DMS53 treated with DMSO at 0.1 percent for 48 hours (cell line): ENCODE measurements at regions not wholly inside any gene's neighbourhood (a gene's known extent, or its start where the extent isn't known, plus 50 kb on each side); places are given as distances from the start of the nearest gene placed in this dataset.

ENCODE experiments used
- DNase-seq: peaks from one replicate; lab custom pipeline; 2025; ENCODE audit not compliant: unreplicated experiment; lab: John Stamatoyannopoulos, UW

DNA sequence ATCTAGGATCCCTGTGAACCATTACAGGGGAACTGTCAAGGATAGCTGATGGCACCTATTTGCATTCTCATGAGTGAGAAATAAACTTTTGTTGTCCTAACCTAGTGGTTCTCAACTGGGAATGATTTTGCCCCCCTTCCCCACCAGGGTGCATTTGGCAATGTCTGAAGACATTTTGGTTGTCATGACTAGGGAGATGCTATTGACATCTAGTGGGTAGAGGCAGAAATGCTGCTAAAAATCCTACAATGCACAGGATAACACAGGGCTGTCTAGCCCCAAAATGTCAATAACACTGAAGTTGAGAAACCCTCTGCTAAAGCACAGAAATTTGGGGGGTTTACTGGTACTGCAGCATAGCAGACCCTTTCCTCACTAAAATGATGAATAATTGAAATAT is 140.9 kb upstream of the SRRM4 start:
- DNase-seq: no peak

DNA sequence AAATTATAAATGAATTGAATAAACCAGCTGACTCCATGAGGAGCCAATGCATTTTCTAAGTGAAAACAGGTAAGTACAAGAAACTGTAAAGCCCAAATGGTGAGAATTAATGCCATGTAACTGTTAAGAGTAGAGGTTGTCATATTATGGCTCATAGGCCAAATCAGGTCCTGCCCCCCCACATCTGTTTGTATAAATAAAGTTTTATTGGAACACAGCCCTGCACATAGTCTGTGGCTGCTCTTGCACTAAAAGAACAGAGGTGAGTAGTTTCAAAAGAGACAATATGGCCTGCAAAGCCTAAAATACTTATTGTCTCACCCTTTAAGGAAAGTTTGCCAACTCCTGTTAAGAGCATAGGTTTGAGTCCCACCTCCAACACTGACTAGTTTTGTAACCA is 140.5 kb upstream of the SRRM4 start:
- DNase-seq: no peak

DNA sequence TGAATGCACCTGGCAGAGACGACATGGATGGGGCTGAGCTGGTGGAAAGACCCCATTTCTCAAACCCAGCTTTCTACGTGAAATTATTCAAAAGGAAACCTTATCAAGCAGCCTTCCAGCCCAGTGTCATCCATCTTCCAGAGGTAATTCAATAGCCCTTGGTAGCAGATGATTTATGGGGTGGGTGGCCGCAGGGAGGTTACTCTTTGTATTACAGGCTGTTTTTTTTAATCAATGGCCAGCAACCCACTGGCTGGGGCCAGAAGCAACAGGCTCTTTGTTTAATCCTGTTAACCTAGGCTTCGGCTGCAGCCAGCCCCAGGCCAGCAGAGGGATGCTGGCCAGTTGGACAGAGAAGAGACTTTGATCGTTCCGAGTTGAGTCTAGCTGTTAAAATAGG is 139.8 kb upstream of the SRRM4 start:
- no peak for DNase-seq

DNA sequence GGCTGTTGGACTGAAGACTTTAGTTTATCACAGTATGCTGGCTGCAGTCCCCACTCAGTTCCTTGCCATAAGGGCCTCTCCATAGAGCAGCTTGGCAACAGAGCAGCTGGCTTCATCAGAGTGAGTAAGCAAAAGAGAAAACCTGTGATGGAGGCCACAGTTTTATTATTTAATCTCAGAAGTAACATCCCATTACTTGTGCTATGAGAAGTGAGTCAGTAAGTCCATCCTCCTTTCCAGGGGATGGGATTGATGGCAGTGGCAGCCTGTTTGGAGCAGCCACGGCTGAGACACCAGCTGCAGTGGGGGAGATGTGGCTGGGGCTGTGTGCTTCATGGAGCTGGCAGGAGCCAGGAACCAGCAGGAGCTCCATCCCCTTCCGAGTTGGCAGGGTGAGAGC is 138.5 kb upstream of the SRRM4 start:
- DNase-seq: no peak

DNA sequence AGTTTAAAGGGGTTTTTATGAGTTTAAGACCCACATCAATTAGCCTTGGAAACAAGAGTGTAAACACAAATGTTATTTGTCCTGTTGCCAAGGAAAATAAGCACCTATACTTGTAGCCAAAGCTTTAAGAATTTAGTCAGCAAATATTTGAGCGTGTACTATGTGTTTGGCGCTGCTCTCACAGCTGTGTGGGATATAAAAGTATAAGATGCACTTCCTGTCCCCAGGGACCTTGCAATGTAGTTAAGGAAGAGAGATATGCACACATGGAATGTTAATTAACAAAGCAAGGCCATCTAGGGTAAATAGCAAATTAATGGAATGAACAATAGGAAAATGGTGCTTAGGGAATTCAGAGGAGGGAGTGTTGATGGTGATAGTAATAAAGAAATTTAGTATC is 134.9 kb upstream of the SRRM4 start:
- DNase-seq: no peak

DNA sequence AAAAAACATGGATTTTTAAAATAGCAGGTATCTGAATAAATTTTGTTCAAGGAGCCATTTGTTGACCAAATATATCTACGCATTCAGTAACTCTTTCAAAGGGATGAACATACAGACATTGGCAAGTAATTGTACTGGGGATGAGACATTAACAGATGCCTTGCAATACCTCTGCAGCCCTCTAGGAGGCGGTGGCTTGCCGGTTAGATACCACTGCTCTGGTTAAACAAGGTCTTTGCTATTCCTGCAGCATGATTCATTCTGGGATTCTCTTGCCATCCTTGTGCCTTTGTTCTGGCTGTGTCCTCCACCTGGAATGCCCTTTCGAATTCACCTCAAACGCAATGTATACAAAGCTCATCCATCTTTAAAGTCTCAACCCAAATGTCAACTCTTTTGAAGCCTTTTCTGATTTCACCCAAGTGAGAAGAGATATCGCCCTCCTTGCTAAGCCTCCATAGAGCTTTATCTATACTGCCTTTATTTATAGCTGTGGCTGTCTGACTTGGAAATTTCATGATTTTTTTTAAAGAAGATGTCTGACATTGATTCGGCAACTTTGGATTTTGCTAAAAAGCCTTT is 131.0 kb upstream of the SRRM4 start:
- peak; percentile 30 for DNase-seq

DNA sequence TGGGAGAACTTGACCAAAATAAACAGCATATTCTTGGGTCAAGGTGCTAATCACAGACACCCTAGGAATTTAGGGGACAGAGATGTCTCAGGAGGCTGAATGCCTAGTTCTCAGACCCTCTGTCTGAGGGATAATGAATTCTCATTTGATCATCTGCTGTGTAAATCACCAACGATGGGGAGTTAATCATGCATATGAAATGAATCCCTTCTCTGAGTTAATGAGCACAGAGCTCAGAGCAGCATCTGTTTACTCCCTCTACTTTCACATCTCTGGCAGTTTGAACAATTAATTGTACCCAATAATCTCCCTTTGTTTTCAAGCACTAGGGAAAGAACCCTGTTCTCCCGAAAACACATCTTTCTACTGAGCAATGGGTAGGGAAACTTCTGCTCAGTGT is 129.4 kb upstream of the SRRM4 start:
- DNase-seq: no peak

DNA sequence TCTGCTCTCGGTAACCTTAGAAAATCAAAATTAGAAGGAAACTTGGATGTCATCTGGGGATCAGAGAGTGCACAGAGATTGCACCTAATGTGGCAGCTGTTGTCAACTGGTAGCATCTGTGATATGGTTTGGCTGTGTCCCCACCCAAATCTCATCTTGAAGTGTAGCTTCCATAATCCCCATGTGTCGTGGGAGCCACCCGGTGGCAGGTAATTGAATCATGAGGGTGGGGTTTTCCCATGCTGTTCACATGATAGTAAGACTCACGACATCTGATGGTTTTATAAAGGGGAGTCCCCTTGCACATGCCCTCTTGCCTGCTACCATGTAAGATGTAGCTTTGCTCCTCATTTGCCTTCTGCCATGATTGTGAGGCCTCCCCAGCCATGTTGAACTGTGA is 127.7 kb upstream of the SRRM4 start:
- no peak for DNase-seq

DNA sequence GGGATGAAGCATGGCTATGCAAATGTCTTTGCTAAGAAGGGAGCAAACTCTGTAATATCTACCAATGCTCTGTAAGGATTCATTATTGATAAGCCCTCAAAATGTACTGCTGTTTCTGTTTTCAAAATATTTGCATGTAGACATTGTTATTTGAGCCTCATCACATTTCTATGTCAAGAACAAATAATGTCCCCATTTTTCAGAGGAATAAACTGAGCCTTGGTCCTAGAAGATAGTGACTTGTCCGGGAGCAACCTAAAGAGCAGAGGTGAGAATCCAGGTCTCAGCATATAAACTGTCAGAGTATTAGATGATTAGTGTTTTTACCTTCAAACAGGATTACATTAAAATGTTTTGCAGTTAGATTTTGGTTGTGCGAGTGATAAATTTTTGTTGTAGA is 125.5 kb upstream of the SRRM4 start:
- DNase-seq: no peak

DNA sequence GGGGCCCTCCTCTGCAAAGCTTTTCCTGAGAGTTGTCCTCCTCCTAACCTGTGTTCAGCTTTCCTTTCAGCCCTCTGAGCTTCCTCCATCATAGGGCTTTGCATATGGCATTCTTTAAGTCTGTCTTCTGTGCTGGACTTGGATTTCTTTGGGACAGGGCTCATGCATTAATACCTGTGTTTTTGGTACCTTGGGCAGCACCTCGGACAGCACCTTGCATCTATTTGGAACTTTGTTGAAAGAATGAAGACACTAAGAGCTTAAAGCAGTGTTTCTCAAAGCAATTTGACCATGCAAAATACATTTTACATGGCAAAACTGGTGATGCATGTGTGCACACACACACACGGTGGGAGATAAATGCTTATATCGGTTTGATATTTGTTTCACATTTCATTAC is 115.0 kb upstream of the SRRM4 start:
- DNase-seq: no peak

DNA sequence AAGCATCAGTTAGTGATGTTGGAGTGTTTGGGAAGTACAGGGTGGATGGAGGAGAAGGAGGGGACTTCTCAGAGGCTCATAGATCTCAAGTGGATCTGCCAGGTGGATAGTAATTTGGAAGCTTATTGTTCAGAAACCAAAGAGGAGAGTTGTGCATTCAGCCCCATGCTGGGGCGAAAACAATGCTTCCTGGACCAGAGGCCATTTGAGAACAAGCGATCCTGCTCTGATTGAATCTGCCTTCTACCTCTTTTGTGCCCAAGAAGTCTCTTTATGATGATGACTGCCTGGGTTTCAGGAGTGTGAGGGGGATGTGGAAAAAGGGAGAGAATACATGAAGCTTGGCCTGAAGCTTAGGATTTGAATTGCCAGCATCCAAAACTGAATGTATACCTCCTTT is 110.8 kb upstream of the SRRM4 start:
- DNase-seq: no peak

DNA sequence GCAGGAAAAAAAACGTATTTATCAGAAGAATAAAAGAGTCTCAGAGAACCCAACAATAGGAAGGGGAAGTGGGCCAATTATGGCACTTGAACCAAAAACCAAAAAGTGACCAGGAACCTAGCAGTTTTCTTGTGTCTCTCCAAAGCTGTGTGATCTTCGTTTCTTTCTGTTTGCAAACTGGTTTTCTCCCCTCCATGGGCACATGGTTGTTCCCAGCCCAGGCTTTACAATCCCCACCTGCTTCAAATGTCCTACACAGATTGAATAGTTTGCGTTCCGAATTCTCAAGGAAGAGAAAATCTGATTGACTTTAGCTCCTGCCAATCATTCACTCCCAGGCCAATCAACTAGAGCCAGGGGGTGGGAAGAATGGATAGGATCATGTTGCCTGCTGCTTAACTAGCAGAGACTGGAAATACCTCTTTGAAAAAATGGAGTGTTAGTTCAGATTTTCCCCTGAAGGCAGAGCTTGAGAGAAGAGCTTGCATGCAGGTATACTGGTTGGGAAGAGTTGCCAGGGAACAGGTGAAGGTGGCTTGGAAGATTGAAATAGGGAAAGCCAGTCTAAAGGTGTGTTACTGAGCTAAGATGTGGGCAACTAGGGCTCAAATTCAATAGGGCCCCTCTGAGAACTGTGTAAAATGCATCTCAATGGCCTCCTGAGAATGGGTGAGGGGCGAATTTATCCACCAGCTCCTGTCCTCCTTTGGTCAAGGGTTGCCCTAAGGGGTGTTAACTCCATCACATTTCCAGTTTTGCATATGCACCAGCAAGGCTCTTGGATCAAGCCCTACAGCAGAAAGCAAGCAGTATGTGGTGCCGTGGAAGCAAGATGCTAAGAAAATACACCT is 106.4 kb upstream of the SRRM4 start:
- no peak for DNase-seq

DNA sequence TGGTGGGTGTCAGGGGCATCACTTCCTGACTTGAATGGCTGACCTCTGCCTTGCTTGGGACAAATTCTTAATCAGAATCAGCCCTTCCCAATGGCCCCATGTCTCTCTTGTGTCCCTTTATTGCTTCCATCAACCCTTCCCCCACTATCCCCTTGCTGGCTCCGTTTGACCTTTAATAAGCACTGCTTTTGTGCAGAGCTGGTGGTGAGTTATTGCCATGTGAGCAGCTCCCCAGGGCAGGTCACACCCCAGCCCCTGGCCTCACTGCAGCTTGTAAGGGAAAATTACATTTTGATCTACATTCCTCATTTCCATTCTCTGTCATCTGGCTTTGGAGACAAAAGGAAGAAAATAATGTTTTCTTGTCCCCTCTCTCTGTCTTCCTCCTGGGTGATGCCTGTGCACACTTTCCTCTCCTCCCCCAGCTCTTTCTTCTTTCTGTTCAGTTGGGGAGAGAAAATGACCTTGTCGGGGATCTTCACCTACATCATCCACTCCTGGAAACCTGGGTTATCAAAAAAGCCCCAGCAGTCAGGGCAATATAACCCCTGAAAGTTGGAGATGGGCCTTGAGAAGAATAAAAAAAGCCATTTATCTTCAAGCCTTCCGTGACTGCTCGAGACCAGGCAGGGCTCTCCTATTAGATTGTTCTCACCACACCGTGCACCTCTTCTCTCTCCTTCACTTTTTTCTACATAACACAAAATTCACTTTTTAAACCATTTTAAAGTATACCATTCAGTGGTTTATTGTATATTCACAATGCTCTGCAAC is 100.4 kb upstream of the SRRM4 start:
- no peak for DNase-seq

DNA sequence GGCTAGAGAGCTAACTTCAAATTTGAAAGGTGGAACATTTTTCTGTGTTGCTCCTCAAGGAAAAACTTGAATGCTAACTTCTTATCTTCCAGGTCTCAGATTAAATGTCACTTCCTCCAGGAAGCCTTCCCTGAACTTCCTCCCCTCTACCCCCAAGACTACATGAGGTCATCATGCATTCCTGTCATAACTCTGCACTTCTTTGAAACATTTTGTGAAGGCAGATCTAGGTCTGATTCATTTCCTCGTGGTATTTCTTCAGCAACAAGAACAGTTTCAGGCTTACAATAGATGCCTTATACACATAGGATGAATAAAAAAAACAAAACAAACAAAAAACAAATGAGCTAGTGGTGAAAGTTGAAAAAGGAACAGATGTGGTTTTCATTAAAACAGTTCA is 97.1 kb upstream of the SRRM4 start:
- no peak for DNase-seq

DNA sequence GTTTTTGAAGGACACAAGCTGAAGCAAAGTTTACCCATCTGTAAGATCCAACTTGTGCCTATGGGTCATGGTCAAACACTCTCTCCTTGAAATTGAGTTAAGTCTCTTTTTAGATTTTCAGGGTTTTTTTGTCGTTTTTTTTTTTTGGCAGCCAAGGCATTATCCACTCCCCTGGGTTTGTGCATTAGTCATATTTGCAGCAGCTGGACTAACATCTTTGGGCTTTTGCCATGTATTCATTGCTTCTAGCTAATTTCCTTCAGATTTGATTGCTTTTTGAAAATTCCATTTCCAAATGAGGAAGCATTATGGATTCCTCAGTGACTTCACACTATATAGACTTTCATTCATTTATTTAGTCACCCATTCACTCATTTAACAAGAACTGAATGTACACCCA is 80.3 kb upstream of the SRRM4 start:
- no peak for DNase-seq

DNA sequence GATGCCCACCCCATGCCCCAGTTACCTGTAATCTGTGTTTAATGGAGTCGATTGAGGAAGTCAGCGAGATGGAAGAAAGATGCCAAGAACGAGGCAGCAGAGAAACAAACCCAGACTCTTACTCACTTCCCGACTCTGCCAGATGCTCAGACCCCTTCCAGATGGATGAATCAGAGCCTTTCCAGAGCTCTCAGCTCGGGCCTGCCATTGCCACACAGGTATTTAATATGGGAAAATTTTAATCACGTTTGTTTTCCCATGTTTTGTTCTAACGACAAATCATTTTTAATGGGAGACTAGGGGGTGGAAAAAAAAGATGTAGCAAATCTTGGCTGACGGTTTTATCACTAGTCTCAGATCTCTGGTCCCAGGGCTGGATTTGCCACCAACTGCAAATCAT is 72.5 kb upstream of the SRRM4 start:
- DNase-seq: no peak

DNA sequence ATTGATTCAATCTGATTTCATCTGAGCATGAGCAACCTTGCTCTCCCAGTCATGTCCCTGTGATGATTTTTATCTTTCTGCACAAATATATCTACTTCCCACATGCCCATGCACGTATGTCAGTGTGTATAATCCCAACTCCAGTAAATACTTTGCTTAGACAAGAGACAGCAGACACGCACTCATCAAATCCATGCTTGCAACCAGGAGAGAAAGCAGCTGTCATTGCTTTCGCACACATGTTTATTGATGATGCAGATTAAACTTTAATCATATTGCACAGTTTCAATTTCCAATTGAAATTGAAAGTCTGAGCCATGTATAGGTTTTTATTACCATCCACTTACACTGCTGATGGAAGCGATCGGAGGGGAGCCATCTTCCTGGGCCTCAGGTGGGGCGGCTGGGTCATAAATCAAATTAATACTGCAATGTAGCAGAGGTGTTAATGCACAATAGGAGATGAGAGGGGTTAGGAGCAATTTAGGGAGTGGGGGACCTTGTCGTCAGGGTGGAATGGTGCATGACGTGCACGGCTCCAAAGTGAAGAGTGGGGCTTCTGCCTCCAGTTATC is 68.6 kb upstream of the SRRM4 start:
- DNase-seq: no peak

DNA sequence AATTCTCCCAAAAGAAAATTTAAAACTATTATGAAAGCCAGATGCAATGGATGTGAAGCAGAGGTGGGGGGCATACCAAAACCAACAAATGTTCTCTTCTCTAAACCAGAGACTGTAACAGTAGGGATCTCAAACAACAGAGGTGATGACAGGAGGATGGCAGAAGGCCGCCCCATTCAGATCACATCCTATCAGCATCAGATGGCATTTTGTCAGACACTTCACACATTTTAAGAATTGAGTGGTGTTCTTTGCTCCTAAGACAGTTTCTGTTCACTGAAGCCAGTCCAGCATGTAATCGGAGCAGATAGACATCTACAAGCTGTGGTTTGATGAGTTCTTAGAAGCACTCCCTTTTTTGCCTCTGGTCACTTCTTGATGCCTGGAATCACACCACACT is 59.6 kb upstream of the SRRM4 start:
- DNase-seq: no peak

DNA sequence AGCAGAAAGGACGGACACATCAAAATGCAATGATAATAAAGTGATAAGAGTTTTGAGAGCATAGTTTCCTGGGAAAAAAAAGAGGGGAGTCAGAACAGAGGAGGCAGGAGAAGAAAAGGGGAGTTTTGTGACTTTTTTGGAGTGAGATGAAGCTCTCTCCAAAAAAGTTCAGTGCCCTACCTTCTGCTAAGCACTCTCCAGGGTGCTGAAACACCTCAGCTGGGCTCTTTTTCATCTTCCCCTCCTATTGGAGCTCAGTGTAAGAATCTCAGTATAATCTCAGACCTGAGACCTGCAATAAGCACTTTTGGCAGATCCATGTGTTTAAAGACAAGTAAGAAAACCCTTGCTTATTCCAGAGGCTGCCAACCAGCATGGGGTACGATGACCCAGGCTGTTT is 58.9 kb upstream of the SRRM4 start:
- DNase-seq: no peak

DNA sequence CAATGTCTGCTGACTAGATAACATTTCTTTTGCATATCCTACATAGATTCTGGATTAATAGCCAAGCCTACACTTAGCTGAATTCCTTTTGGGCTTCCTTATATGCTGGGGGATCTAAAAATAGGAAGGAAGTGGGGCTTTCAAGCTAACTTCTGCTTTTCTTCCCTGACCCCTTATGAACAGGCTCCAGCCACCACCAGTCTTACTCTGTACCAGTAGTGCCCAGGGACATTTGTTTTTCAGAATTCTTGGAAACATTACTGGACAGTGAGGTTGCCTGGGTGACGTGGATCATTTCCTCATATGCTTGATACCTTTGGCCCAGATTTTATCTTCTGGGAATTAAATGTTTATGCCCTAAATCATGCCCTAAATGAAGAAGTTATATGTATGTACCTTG is 55.9 kb upstream of the SRRM4 start:
- DNase-seq: no peak

DNA sequence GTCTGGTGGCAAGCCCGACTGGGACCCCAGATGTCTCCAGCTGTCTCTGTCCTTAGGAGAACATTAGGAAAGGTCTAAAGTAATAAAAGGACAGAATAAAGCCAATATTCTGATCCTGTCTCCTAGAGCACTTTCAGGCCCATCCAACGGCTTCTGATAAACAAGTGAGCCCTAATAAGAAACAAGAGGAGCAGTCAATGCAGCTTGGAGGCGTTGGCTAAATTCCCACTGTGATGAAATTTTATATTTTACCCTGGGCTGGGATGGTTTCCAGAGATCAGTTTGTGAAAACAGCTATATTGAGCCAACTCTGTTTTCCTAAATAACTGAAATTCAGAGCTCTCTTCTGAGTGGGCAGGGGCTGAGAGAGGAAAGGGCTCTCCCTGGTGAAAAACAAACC is 55.5 kb upstream of the SRRM4 start:
- no peak for DNase-seq
